ENCODE measurements at regions not wholly inside any gene's neighbourhood (a gene's known extent, or its start where the extent isn't known, plus 50 kb on each side); places are given as distances from the start of the nearest gene placed in this dataset.

- TF ChIP-seq CTCF (IDR thresholded peaks at IDR 0.05; ENCODE audit: low read depth, low read length, poor library complexity, severe bottlenecking) (no peak), EZH2phosphoT487 (IDR thresholded peaks at IDR 0.05; ENCODE audit: borderline replicate concordance, low read length) (no peak)
Observed at GRCh38 chr10:105644978-105645377, 1003.9 kb downstream of the SORCS3 start.
